ENCODE measurements at regions not wholly inside any gene's neighbourhood (a gene's known extent, or its start where the extent isn't known, plus 50 kb on each side); places are given as distances from the start of the nearest gene placed in this dataset.

GRCh38 chr4:112978691-112979472 lies 70.6 kb upstream of the ANK2 start:
- no peak overlapping the region for H3K4me3 Mint-ChIP-seq
- no peaks in the 10 kb centered on the region for H3K9me3 Mint-ChIP-seq
- no peak for ATAC-seq
- POLR2A ChIA-PET = no interaction called here
- peaks cover 0 to 7% (median 0%) of the 10 kb centered on the region in 5 donors for H3K27me3 Mint-ChIP-seq
- no peaks in the 10 kb centered on the region for H3K4me1 Mint-ChIP-seq
- H3K27ac Mint-ChIP-seq = no peak overlapping the region
- no peak for DNase-seq
- H3K36me3 Mint-ChIP-seq = no peaks in the 10 kb centered on the region

- Mint-ChIP-seq H3K4me3 (no peak overlapping the region), H3K36me3 (no peaks in the 10 kb centered on the region), H3K9me3 (no peaks in the 10 kb centered on the region), H3K4me1 (no peaks in the 10 kb centered on the region), H3K27ac (no peak overlapping the region), H3K27me3 (peaks cover 0 to 7% (median 0%) of the 10 kb centered on the region in 5 donors)
- ATAC-seq (no peak), DNase-seq (no peak)
- POLR2A ChIA-PET = no interaction called here
Observed at GRCh38 chr4:112979881-112980421, 69.5 kb upstream of the ANK2 start.

GRCh38 chr4:112982680-112983079 lies 66.8 kb upstream of the ANK2 start:
- Mint-ChIP-seq H3K36me3 (no peaks in the 10 kb centered on the region), H3K27ac (no peak overlapping the region), H3K4me3 (no peak overlapping the region), H3K27me3 (peaks cover 0 to 11% (median 0%) of the 10 kb centered on the region in 5 donors), H3K9me3 (peaks cover 0 to 2% (median 0%) of the 10 kb centered on the region in 9 donors), H3K4me1 (no peaks in the 10 kb centered on the region)
- no peak for DNase-seq
- no peak for ATAC-seq
- POLR2A ChIA-PET = no interaction called here

- H3K9me3 Mint-ChIP-seq = peaks cover 0 to 5% (median 2%) of the 10 kb centered on the region in 9 donors
Observed at GRCh38 chr4:112994732-112995464, 54.6 kb upstream of the ANK2 start.

More at GRCh38 chr4:112994732-112995464, 54.6 kb upstream of the ANK2 start:
- Mint-ChIP-seq H3K27ac (no peak overlapping the region), H3K36me3 (no peaks in the 10 kb centered on the region), H3K4me1 (no peaks in the 10 kb centered on the region), H3K27me3 (peaks cover 0 to 2% (median 0%) of the 10 kb centered on the region in 5 donors), H3K4me3 (no peak overlapping the region)
- ATAC-seq (no peak), DNase-seq (no peak)
- POLR2A ChIA-PET = no interaction called here
